SIG-M5 treated with dmso at 0.1 percent for 504 hours (cell line): ENCODE measurements at regions not wholly inside any gene's neighbourhood (a gene's known extent, or its start where the extent isn't known, plus 50 kb on each side); places are given as distances from the start of the nearest gene placed in this dataset.
"Not testable (repeated sequence)": the region's sequence is repeated elsewhere in the genome, so short reads cannot be mapped to it uniquely, and the experiment has no call there.

ENCODE experiments used
- DNase-seq: peaks from one replicate; lab custom pipeline; 2025; ENCODE audit not compliant: unreplicated experiment; lab: John Stamatoyannopoulos, UW

GRCh38 chr6:156199182-156199581, 578.0 kb upstream of the ARID1B start:
- no peak for DNase-seq

GRCh38 chr6:156197513-156197912, 579.7 kb upstream of the ARID1B start:
- DNase-seq = no peak

- no peak for DNase-seq
Observed at GRCh38 chr6:156194981-156195380, 582.2 kb upstream of the ARID1B start.

GRCh38 chr6:156193381-156193780, 583.8 kb upstream of the ARID1B start:
- no peak for DNase-seq

GRCh38 chr6:156191895-156192294, 585.3 kb upstream of the ARID1B start:
- DNase-seq = no peak

GRCh38 chr6:156191390-156191789, 585.8 kb upstream of the ARID1B start:
- not testable (repeated sequence) for DNase-seq

- DNase-seq = no peak
Observed at GRCh38 chr6:156190270-156190669, 586.9 kb upstream of the ARID1B start.

- no peak for DNase-seq
Observed at GRCh38 chr6:156189714-156190113, 587.5 kb upstream of the ARID1B start.

GRCh38 chr6:156189195-156189594, 588.0 kb upstream of the ARID1B start:
- DNase-seq = no peak

- DNase-seq = no peak
Observed at GRCh38 chr6:156185113-156185512, 592.1 kb upstream of the ARID1B start.

- no peak for DNase-seq
Observed at GRCh38 chr6:156183678-156184077, 593.5 kb upstream of the ARID1B start.

GRCh38 chr6:156182356-156182755, 594.8 kb upstream of the ARID1B start:
- DNase-seq = no peak

GRCh38 chr6:156181506-156181905, 595.7 kb upstream of the ARID1B start:
- no peak for DNase-seq

GRCh38 chr6:156175971-156176421, 601.2 kb upstream of the ARID1B start:
- DNase-seq = no peak

GRCh38 chr6:156175433-156175832, 601.7 kb upstream of the ARID1B start:
- DNase-seq = no peak

- DNase-seq = no peak
Observed at GRCh38 chr6:156174031-156174890, 602.9 kb upstream of the ARID1B start.

- DNase-seq = no peak
Observed at GRCh38 chr6:156169371-156169770, 607.8 kb upstream of the ARID1B start.

- no peak for DNase-seq
Observed at GRCh38 chr6:156167625-156168071, 609.5 kb upstream of the ARID1B start.

GRCh38 chr6:156167016-156167624, 610.1 kb upstream of the ARID1B start:
- no peak for DNase-seq

GRCh38 chr6:156166093-156166492, 611.1 kb upstream of the ARID1B start:
- DNase-seq = no peak

- no peak for DNase-seq
Observed at GRCh38 chr6:156164701-156165452, 612.3 kb upstream of the ARID1B start.

- DNase-seq = no peak
Observed at GRCh38 chr6:156163311-156163710, 613.9 kb upstream of the ARID1B start.
